Stimulated activated CD8-positive, alpha-beta memory T cell treated with anti-CD3 and anti-CD28 coated beads, Interleukin-7, amount 100 ng/mL, for 1 hour (primary cell): ENCODE measurements at regions not wholly inside any gene's neighbourhood (a gene's known extent, or its start where the extent isn't known, plus 50 kb on each side); places are given as distances from the start of the nearest gene placed in this dataset.
"Not testable (repeated sequence)": the region's sequence is repeated elsewhere in the genome, so short reads cannot be mapped to it uniquely, and the experiment has no call there.

Experiments
- DNase-seq, 2 donors: peaks; one replicate each; pipeline ENCODE4 v3.0.0-alpha.2; 2020; ENCODE audit warnings: low read depth in 2 of 2

GRCh38 chr2:87573386-87574192 lies 174.3 kb upstream of the PLGLB2 start:
- not testable (repeated sequence) for DNase-seq

- not testable (repeated sequence) for DNase-seq
Measured at GRCh38 chr2:87574193-87575119, 173.4 kb upstream of the PLGLB2 start.

- not testable (repeated sequence) for DNase-seq
Measured at GRCh38 chr2:87575138-87575537, 172.7 kb upstream of the PLGLB2 start.

GRCh38 chr2:87577358-87577757 lies 170.5 kb upstream of the PLGLB2 start:
- not testable (repeated sequence) for DNase-seq

- DNase-seq, result not testable (repeated sequence)
Measured at GRCh38 chr2:87582152-87582551, 165.7 kb upstream of the PLGLB2 start.

GRCh38 chr2:87582579-87582978 lies 165.3 kb upstream of the PLGLB2 start:
- not testable (repeated sequence) for DNase-seq

- DNase-seq, result not testable (repeated sequence)
Measured at GRCh38 chr2:87583370-87583769, 164.5 kb upstream of the PLGLB2 start.

GRCh38 chr2:87583803-87584202 lies 164.1 kb upstream of the PLGLB2 start:
- DNase-seq, result not testable (repeated sequence)

GRCh38 chr2:87584268-87584906 lies 163.5 kb upstream of the PLGLB2 start:
- DNase-seq, result not testable (repeated sequence)

GRCh38 chr2:87587934-87588333 lies 160.0 kb upstream of the PLGLB2 start:
- not testable (repeated sequence) for DNase-seq

- DNase-seq, result not testable (repeated sequence)
Measured at GRCh38 chr2:87592974-87593373, 154.9 kb upstream of the PLGLB2 start.

- DNase-seq, result peak in 1 of 2 donors; percentile 13
Measured at GRCh38 chr2:87593784-87594610, 153.9 kb upstream of the PLGLB2 start.

- not testable (repeated sequence) for DNase-seq
Measured at GRCh38 chr2:87594611-87594992, 153.3 kb upstream of the PLGLB2 start.

GRCh38 chr2:87595017-87595416 lies 152.9 kb upstream of the PLGLB2 start:
- DNase-seq, result not testable (repeated sequence)

- not testable (repeated sequence) for DNase-seq
Measured at GRCh38 chr2:87600961-87601360, 146.9 kb upstream of the PLGLB2 start.

GRCh38 chr2:87602118-87602517 lies 145.8 kb upstream of the PLGLB2 start:
- DNase-seq, result not testable (repeated sequence)

- not testable (repeated sequence) for DNase-seq
Measured at GRCh38 chr2:87602728-87603127, 145.2 kb upstream of the PLGLB2 start.

GRCh38 chr2:87603418-87604278 lies 144.2 kb upstream of the PLGLB2 start:
- not testable (repeated sequence) for DNase-seq

- not testable (repeated sequence) for DNase-seq
Measured at GRCh38 chr2:87604279-87604818, 143.5 kb upstream of the PLGLB2 start.

- not testable (repeated sequence) for DNase-seq
Measured at GRCh38 chr2:87604980-87605379, 142.9 kb upstream of the PLGLB2 start.
